Right cardiac atrium (tissue), 5 donors: ENCODE measurements at regions not wholly inside any gene's neighbourhood (a gene's known extent, or its start where the extent isn't known, plus 50 kb on each side); places are given as distances from the start of the nearest gene placed in this dataset.
A peak's percentile ranks its signal among the peaks of the same experiment; 100 is the strongest.

ENCODE experiments used
- ATAC-seq, 2 donors: fragments of 200-7000 bp; cut with Tn5 transposase; one replicate each; pipeline versions ENCODE4 v1.8.0 to v1.9.1; 2020; ENCODE audit warnings: moderate library complexity in 2 of 2, mild to moderate bottlenecking in 1 of 2
- DNase-seq, 3 donors: peaks; one replicate each; pipeline ENCODE4 v3.0.0-alpha.2; 2020
- H3K27ac ChIP-seq: one replicate; pipeline ENCODE4 v1.5.1; 2013; ENCODE audit warnings: mild to moderate bottlenecking, low read length, control low read depth, moderate library complexity
- H3K27me3 ChIP-seq: one replicate; pipeline ENCODE4 v1.6.1; 2013; ENCODE audit not compliant: control insufficient read depth, insufficient read depth
- H3K4me1 ChIP-seq: one replicate; pipeline ENCODE4 v1.6.1; 2013; ENCODE audit warnings: low read length; ENCODE audit not compliant: control insufficient read depth, insufficient read depth
- H3K4me3 ChIP-seq: one replicate; pipeline ENCODE4 v1.5.1; 2013; ENCODE audit warnings: low read length, control low read depth
- H3K9me3 ChIP-seq: one replicate; pipeline ENCODE4 v1.6.1; 2013; ENCODE audit warnings: low read length; ENCODE audit not compliant: control insufficient read depth
- WGBS: extraction: QIAGEN DNeasy Blood & Tissue Kit; methylation state at CpG from one replicate; pipeline ENCODE4 v1.1.7; 2013; 5-methylcytosine and 5-hydroxymethylcytosine counted together
- intact Hi-C, 4 donors: fragments of 100-400 bp; cut with DNase I; formaldehyde crosslinking; loops; one replicate each; pipeline versions ENCODE4 v1.11.0 to v1.14.0; 2022 to 2023
- donor health status: healthy with polysubstance abuse.
- donor health status: DM: no; HTN: yes; CAD: no.
- donor health status: DM: no; HTN: no; CAD: no.
- donor health status: DM: no; HTN: yes; CAD: no; lungs with severe emphysema.
- donor health status: DM: yes; HTN: yes; CAD: no.

DNA sequence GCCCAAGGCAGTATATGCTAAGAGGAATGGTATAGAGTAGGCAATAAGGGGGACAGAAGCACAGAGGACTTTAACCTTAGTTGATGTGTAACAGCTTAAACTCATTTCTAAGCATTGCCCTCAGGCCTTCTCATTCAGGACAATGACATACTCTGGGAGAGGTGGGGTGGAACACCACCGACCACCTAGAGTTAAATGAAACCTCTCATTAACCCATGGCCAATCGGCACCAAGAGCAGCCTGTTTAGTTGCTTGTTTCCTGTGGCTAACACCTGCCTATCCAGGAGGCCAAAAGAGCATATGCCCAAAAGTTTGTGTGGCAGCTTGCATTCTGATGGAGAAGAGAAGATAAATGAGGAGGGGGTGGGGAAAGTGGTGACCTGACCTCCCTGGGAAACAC is 50.0 kb downstream of the PABIR2 start:
- ATAC-seq, result no peak
- H3K9me3 ChIP-seq, result no peaks in the 10 kb centered on the region
- no peak overlapping the region for H3K27ac ChIP-seq
- WGBS, result 86% methylated on average over 2 of the region's 2 CpGs
- no peak for DNase-seq
- no peak overlapping the region for H3K4me3 ChIP-seq
- intact Hi-C loops, result loop anchor here in 1 of 4 donors (10.0 kb wide), 1 partner anchor 222 kb away; no protein-coding TSS in a partner anchor
- no peaks in the 10 kb centered on the region for H3K27me3 ChIP-seq
- H3K4me1 ChIP-seq, result no peaks in the 10 kb centered on the region

DNA sequence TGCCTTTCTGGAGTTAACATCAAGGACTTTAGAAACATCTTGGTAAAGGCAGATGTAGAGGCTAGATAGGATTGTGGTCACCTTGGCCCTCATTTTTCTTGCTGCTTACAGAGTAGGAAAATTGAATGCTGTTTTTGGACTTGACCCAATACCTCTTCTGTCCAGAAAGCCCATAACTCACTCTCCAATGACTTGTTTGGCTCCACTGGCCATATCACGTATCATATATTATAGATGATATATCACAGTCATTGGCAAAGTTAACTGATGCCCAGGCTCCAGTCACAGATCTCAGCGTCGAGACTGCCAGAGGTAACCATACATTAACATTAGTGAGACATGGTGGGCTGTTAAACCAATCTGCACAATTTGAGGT is 50.6 kb downstream of the PABIR2 start:
- 87% methylated on average over 3 of the region's 3 CpGs for WGBS
- intact Hi-C loops, result loop anchor here in 1 of 4 donors (10.0 kb wide), 1 partner anchor 222 kb away; no protein-coding TSS in a partner anchor
- Histone ChIP-seq H3K9me3 (no peaks in the 10 kb centered on the region), H3K4me1 (no peaks in the 10 kb centered on the region), H3K27me3 (no peaks in the 10 kb centered on the region), H3K4me3 (no peak overlapping the region), H3K27ac (no peak overlapping the region)
- DNase-seq (no peak), ATAC-seq (no peak)

DNA sequence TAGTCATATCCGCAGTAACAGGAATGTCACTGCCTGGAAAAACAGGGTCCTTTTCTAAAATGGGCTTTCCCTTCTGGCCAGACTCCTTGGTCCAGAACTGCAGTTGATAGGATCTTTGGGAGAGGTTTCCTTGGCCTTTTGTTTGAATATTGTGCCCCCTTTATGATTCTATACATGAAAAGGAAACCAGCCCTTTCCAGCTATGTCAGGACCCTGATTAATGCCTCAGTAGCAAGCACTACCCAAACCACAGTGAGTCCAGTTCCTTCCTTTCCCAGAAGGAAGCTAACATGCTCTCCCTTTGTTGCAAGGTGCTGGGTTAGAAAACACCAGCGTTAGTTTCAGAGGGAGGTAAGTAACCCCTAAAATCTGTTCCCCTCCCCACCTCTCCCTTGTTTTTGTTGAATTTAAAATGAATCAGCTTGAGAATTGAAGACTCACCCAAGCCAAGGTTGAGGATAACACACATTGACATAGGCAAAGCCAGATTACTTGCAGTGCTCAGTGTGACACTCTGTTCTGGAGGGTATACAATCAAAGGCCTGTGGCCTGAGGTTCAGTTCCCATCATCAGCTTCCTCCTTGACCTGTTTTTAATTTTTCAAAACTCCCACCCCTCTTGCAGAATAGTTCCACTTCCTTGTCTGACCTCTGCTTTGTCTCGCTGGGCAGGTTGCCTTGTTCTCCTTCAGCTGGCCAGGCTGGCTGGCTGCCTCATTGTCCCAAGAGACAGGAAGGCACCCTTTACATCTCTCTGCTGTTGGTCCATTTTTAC is 51.2 kb downstream of the PABIR2 start:
- DNase-seq (peak in 1 of 3 donors; percentile 56), ATAC-seq (no peak)
- Histone ChIP-seq H3K27ac (no peak overlapping the region), H3K9me3 (no peaks in the 10 kb centered on the region), H3K4me3 (no peak overlapping the region), H3K4me1 (no peaks in the 10 kb centered on the region), H3K27me3 (no peaks in the 10 kb centered on the region)
- WGBS, result 73% methylated on average over 3 of the region's 3 CpGs
- intact Hi-C loops, result loop anchor here in 1 of 4 donors (10.0 kb wide), 1 partner anchor 221 kb away; no protein-coding TSS in a partner anchor

DNA sequence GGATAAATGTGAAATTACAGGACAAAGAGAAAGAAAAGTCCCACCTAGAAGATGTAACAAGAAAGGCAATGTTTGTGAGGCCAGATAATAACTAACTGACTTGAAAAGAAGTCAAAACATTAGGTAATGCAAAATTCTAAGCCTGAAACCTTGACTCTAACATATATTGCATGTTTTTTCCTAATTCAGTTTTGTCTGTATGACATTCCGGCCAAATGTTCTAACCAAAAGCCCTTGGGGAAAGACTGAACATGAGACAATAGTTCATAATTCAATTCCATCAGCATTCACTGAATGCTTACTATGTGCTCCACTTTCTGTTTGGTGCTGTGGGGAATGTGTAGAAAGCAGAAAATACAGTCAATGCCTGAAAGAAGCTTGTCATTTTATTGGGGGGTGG is 53.9 kb downstream of the PABIR2 start:
- Histone ChIP-seq H3K4me1 (peaks cover 2% of the 10 kb centered on the region), H3K27me3 (no peaks in the 10 kb centered on the region), H3K27ac (no peak overlapping the region), H3K4me3 (no peak overlapping the region), H3K9me3 (no peaks in the 10 kb centered on the region)
- intact Hi-C loops, result loop anchor here in 1 of 4 donors (10.0 kb wide), 1 partner anchor 218 kb away; no protein-coding TSS in a partner anchor
- WGBS, result 62% methylated on average over 1 of the region's 1 CpG
- ATAC-seq (no peak), DNase-seq (no peak)

DNA sequence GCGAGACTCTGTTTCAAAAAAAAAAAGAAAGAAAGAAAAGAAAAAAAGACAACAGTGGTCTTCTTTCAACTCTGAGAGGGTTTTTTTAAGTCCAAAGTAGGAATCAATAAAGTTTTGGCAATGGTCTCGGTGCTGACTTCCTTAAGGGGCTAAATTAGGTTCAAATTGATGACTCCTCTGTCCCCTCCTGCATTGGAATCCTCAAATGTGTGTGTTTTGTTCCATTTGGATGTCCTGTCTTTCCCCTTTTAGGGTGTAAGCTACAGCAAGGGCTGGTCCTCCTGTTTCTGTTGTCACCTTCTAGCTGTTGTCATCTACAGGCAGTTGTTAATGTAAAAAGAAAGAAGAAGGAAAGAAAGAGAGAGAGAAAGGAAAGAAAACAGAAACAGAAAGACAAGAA is 54.4 kb downstream of the PABIR2 start:
- ATAC-seq, result no peak
- Histone ChIP-seq H3K9me3 (no peaks in the 10 kb centered on the region), H3K4me1 (peaks cover 2% of the 10 kb centered on the region), H3K27me3 (no peaks in the 10 kb centered on the region), H3K4me3 (no peak overlapping the region), H3K27ac (no peak overlapping the region)
- WGBS, result 86% methylated on average over 2 of the region's 2 CpGs
- intact Hi-C loops, result loop anchor here in 1 of 4 donors (10.0 kb wide), 1 partner anchor 218 kb away; no protein-coding TSS in a partner anchor
- no peak for DNase-seq

DNA sequence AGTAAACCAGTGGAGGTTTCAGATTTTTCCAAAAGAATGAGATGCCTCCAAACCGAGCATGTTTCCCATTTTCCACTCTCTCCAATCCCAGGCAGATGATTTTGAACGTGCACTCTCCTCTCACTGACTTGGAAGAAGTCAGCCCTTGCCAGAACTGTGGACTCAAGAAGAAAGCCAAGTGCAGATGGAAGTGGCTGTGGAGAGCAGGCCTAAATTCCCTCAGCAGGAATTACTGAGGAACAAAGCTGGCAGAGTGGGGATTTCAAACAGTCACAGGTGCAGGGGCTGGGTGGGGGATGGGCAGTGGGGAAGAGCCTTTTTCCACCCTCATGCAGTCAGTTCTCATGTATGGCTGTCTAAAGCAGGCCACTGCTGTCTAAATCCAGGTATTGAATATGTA is 55.3 kb downstream of the PABIR2 start:
- peaks cover 2% of the 10 kb centered on the region for H3K4me1 ChIP-seq
- WGBS, result 65% methylated on average over 2 of the region's 2 CpGs
- H3K27ac ChIP-seq, result no peak overlapping the region
- ATAC-seq, result no peak
- H3K9me3 ChIP-seq, result no peaks in the 10 kb centered on the region
- no peaks in the 10 kb centered on the region for H3K27me3 ChIP-seq
- intact Hi-C loops, result loop anchor here in 1 of 4 donors (10.0 kb wide), 1 partner anchor 217 kb away; no protein-coding TSS in a partner anchor
- no peak overlapping the region for H3K4me3 ChIP-seq
- DNase-seq, result no peak

DNA sequence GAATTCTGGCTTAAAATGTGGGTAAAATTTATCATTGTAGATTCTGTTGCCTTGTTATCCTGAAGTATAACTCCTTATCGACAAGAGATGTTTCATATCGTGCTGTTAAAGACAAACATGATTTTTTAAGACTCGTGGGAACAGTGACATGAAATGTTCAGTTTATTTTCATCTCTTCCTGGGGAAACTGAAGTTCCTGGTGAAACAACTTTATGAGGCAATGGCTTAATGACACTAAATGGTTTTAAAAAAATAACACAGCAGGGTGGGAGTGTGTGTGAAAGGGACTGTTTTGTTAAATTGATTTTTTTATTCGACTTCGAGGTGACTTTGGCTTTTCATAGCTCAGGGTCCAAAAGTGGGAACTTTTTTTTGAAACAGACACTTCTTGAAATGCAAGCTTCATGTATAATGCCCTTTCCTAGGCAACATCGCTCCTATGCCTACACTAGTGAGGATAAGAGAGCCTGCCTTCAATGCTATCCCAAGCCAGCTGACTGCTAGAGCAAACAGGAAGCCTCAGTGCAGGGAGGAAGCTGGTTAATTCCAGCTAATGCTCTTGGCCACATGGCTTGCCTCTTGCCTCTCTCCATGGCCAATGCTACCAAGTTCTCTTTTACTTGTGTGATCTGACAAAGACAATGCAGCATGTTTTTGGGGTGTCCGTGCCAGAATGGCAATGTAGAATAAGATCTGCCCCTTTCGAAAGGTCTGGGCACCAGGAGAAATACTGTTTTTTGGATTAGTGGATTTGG is 57.8 kb downstream of the PABIR2 start:
- Histone ChIP-seq H3K4me3 (no peak overlapping the region), H3K27me3 (no peaks in the 10 kb centered on the region), H3K4me1 (peaks cover 4% of the 10 kb centered on the region), H3K27ac (no peak overlapping the region), H3K9me3 (no peaks in the 10 kb centered on the region)
- no peak for DNase-seq
- intact Hi-C loops, result no loop called here
- 50% methylated on average over 8 of the region's 8 CpGs for WGBS
- no peak for ATAC-seq

DNA sequence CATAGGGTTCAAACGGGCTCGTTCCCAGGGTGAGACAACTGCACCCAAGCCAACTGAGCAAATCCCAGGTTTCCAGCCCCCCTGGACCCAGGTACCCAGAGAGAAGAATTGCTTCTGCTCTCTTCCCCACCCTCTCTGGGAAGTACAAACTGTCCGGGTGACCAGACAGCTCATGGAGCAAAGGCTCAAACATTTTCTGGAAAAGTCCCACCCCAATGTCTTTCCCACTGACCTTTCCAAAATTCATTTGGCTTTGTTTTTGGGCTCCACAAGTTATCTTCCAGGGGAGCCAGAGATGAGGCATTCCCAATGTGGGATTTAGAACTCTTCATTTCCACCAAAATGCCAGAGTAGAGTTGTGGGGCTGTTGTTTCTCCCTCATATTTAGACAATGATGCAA is 58.6 kb downstream of the PABIR2 start:
- Histone ChIP-seq H3K27ac (no peak overlapping the region), H3K9me3 (no peaks in the 10 kb centered on the region), H3K27me3 (no peaks in the 10 kb centered on the region), H3K4me1 (peaks cover 7% of the 10 kb centered on the region), H3K4me3 (no peak overlapping the region)
- WGBS, result 64% methylated on average over 3 of the region's 3 CpGs
- intact Hi-C loops, result no loop called here
- ATAC-seq (no peak), DNase-seq (no peak)

DNA sequence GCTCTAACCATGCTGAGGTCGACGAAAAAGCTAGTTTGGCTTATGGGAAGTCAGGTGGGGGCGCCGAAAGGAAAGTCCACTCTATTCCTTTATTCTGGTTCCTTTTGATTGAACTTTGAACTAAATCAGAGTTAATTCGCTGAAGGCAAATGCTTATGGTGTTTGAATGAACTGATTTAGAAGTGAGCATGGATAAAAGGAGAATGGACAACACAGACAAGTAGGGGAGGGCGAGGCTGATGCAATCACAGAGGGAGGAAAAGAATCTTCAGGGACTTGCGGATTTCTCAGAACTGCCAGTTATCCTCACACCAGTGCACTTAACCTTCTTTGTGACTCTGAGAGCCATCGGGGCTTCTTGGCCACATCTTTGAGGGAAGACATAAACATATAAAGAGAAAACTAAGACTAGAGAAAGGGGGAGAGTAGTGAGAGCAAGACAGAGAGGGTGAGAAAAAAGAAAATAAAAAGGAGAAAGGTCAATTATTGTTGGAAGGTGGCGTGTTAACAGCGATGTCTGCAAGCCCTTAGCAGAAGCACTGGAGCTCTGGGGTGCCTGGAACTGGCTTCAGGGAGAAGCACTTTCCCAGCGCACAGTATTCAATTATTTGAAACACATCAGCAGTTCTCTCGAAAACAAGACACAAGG is 59.2 kb downstream of the PABIR2 start:
- no peaks in the 10 kb centered on the region for H3K27me3 ChIP-seq
- DNase-seq, result no peak
- WGBS, result 75% methylated on average over 12 of the region's 12 CpGs
- ATAC-seq, result no peak
- H3K27ac ChIP-seq, result no peak overlapping the region
- intact Hi-C loops, result no loop called here
- peaks cover 7% of the 10 kb centered on the region for H3K4me1 ChIP-seq
- no peaks in the 10 kb centered on the region for H3K9me3 ChIP-seq
- H3K4me3 ChIP-seq, result no peak overlapping the region

DNA sequence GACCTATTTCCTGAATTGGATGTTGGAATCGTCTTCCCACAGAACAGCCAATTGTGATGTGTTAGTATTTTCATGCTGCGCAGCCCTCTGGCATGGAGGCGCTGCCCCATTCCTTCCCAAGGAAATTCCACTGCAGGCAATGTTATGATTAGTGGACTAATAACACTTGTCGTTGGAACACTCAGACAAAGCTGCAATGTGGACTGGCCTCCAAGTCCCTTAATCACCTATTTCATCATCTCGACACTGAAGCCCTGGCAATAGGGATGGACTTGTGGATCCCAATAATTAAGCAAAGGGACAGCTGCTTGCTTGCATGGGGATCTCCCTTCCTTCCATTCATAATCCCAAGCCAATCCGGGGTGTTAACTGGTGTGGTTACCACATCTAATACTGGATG is 59.9 kb downstream of the PABIR2 start:
- DNase-seq (peak in 1 of 3 donors; percentile 58), ATAC-seq (peak; percentile 54 to 71)
- no peaks in the 10 kb centered on the region for H3K9me3 ChIP-seq
- WGBS, result 43% methylated on average over 6 of the region's 6 CpGs
- H3K27ac ChIP-seq, result no peak overlapping the region
- H3K4me3 ChIP-seq, result no peak overlapping the region
- intact Hi-C loops, result no loop called here
- peaks cover 7% of the 10 kb centered on the region for H3K4me1 ChIP-seq
- H3K27me3 ChIP-seq, result no peaks in the 10 kb centered on the region

DNA sequence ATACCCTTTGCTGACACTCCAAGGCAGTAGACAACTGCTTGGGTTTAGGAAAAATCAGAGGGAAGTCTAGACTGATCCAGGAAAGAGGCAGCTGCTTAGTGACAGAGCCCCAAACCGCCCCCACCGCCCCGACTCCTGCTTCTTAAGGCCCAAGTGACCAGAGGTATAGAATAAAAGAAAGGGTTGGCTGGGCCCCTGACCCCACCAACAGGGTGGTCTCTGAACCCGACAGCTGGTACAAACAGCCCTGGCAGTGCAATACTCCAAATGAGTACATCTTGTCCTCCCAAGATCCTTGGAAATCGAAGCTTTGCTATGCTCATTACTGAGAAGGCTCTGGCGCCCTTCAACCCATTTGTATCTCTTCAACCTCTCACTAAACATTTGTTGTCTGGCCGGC is 60.6 kb downstream of the PABIR2 start:
- no peak for DNase-seq
- intact Hi-C loops, result no loop called here
- Histone ChIP-seq H3K27ac (no peak overlapping the region), H3K4me1 (peaks cover 7% of the 10 kb centered on the region), H3K27me3 (no peaks in the 10 kb centered on the region), H3K9me3 (no peaks in the 10 kb centered on the region), H3K4me3 (no peak overlapping the region)
- ATAC-seq, result no peak
- 91% methylated on average over 7 of the region's 7 CpGs for WGBS
